CD14-positive monocyte (primary cell): ENCODE measurements at regions not wholly inside any gene's neighbourhood (a gene's known extent, or its start where the extent isn't known, plus 50 kb on each side); places are given as distances from the start of the nearest gene placed in this dataset.

Source experiments
- DNase-seq, 3 donors: peaks; one replicate each; pipeline ENCODE4 v3.0.0-alpha.2; 2011 to 2022
- H2AFZ ChIP-seq: 2 replicates; pipeline ENCODE4 v1.6.0; 2012; ENCODE audit warnings: mild to moderate bottlenecking, low read depth, low read length, inconsistent platforms; ENCODE audit not compliant: insufficient read depth, poor library complexity, severe bottlenecking
- H3K27ac ChIP-seq, 2 donors: 1 replicate in 1 of 2; 2 replicates in 1 of 2; pipeline ENCODE4 v1.5.1; 2012 to 2013; ENCODE audit warnings: low read length in 2 of 2, control low read depth in 1 of 2, inconsistent platforms in 1 of 2, low read depth in 1 of 2, mild to moderate bottlenecking in 1 of 2
- H3K27me3 ChIP-seq, 2 donors: one replicate each; pipeline versions ENCODE4 v1.6.0 to v1.6.1; 2011 to 2013; ENCODE audit warnings: low read length in 2 of 2; ENCODE audit not compliant: control insufficient read depth in 2 of 2, insufficient read depth in 2 of 2
- H3K36me3 ChIP-seq, 2 donors: replicated peaks in 1 of 2; 1 replicate in 1 of 2; 2 replicates in 1 of 2; pipeline versions ENCODE4 v1.5.1 to v1.6.1; 2012 to 2013; ENCODE audit warnings: low read length in 2 of 2, control low read depth in 1 of 2, inconsistent platforms in 1 of 2, mild to moderate bottlenecking in 1 of 2; ENCODE audit not compliant: insufficient read depth in 2 of 2, control insufficient read depth in 1 of 2
- H3K4me1 ChIP-seq, 2 donors: 1 replicate in 1 of 2; 2 replicates in 1 of 2; pipeline versions ENCODE4 v1.5.1 to v1.6.1; 2012 to 2013; ENCODE audit warnings: low read length in 2 of 2, control low read depth in 1 of 2, inconsistent platforms in 1 of 2, mild to moderate bottlenecking in 1 of 2, moderate library complexity in 1 of 2; ENCODE audit not compliant: insufficient read depth in 2 of 2, control insufficient read depth in 1 of 2
- H3K4me2 ChIP-seq: replicated peaks from 2 replicates; pipeline ENCODE3; 2012; ENCODE audit warnings: low read length, moderate library complexity, mild to moderate bottlenecking; ENCODE audit not compliant: poor library complexity, severe bottlenecking; ENCODE audit errors: extremely low read depth
- H3K4me3 ChIP-seq, 3 experiments: fragments of 200-600 bp in 1 of 3; sonication (generic) in 1 of 3; replicated peaks in 1 of 3; 1 replicate in 2 of 3; 2 replicates in 1 of 3; pipeline ENCODE4 v1.5.1; 2011 to 2013; ENCODE audit warnings: low read length in 3 of 3, mild to moderate bottlenecking in 3 of 3, control low read depth in 2 of 3, low read depth in 2 of 3, inconsistent platforms in 1 of 3, moderate library complexity in 1 of 3
- H3K79me2 ChIP-seq: 2 replicates; pipeline ENCODE4 v1.6.0; 2012; ENCODE audit warnings: mild to moderate bottlenecking, control low read depth, inconsistent platforms, low read length, moderate library complexity; ENCODE audit not compliant: insufficient read depth
- H3K9ac ChIP-seq: 2 replicates; pipeline ENCODE4 v1.6.0; 2017; ENCODE audit warnings: low read length, mild to moderate bottlenecking; ENCODE audit not compliant: insufficient read depth, poor library complexity, severe bottlenecking
- H3K9me3 ChIP-seq, 2 donors: replicated peaks in 1 of 2; 1 replicate in 1 of 2; 2 replicates in 1 of 2; pipeline versions ENCODE4 v1.5.1 to v1.6.1; 2012 to 2013; ENCODE audit warnings: low read length in 2 of 2, control low read depth in 1 of 2; ENCODE audit not compliant: control insufficient read depth in 1 of 2, insufficient read depth in 1 of 2
- H4K20me1 ChIP-seq: 2 replicates; pipeline ENCODE4 v1.6.0; 2012; ENCODE audit warnings: mild to moderate bottlenecking, low read length, control low read depth, moderate library complexity; ENCODE audit not compliant: insufficient read depth
- H3K27ac Mint-ChIP-seq, 7 donors: one replicate each; pipeline ENCODE4 v1.8.0; 2020; ENCODE audit warnings: mild to moderate bottlenecking in 7 of 7, mixed read lengths in 7 of 7, moderate library complexity in 6 of 7, inconsistent platforms in 2 of 7
- H3K27me3 Mint-ChIP-seq, 3 donors: one replicate each; pipeline ENCODE4 v1.8.0; 2021 to 2022; ENCODE audit warnings: low read depth in 3 of 3, mild to moderate bottlenecking in 3 of 3, mixed read lengths in 3 of 3, moderate library complexity in 3 of 3, inconsistent platforms in 1 of 3
- H3K36me3 Mint-ChIP-seq, 2 donors: one replicate each; pipeline ENCODE4 v1.8.0; 2020; ENCODE audit warnings: mixed read lengths in 2 of 2, inconsistent platforms in 1 of 2, mild to moderate bottlenecking in 1 of 2
- H3K4me1 Mint-ChIP-seq: one replicate; pipeline ENCODE4 v1.8.0; 2020; ENCODE audit warnings: mild to moderate bottlenecking, mixed read lengths
- H3K4me3 Mint-ChIP-seq, 2 donors: one replicate each; pipeline ENCODE4 v1.8.0; 2020; ENCODE audit warnings: mild to moderate bottlenecking in 2 of 2, mixed read lengths in 2 of 2, moderate library complexity in 1 of 2
- H3K9me3 Mint-ChIP-seq, 7 donors: one replicate each; pipeline ENCODE4 v1.8.0; 2020 to 2022; ENCODE audit warnings: mixed read lengths in 7 of 7, mild to moderate bottlenecking in 6 of 7, moderate library complexity in 6 of 7, inconsistent platforms in 2 of 7
- CTCF ChIP-seq: fragments of 200-600 bp; IDR thresholded peaks from one replicate; pipeline ENCODE4 v1.8.0; 2022; ENCODE audit warnings: antibody characterized with exemption, mild to moderate bottlenecking
- WGBS: methylation state at CpG from one replicate; pipeline ENCODE4 v1.1.5; 2013; ENCODE audit warnings: missing lambda C conversion rate; ENCODE audit not compliant: insufficient coverage; 5-methylcytosine and 5-hydroxymethylcytosine counted together
- intact Hi-C, 2 donors: fragments of 100-400 bp; cut with micrococcal nuclease; formaldehyde crosslinking; loops; one replicate each; pipeline versions ENCODE4 v1.15.0 to v1.15.1; 2023

- TF ChIP-seq CTCF = no peak
- DNase-seq = no peak
- Mint-ChIP-seq H3K27me3 (no peaks in the 10 kb centered on the region), H3K4me3 (no peak overlapping the region), H3K4me1 (no peaks in the 10 kb centered on the region), H3K36me3 (no peaks in the 10 kb centered on the region), H3K27ac (no peak overlapping the region), H3K9me3 (peaks cover 0 to 16% (median 8%) of the 10 kb centered on the region in 7 donors)
- Histone ChIP-seq H3K4me2 (no peak overlapping the region), H3K4me1 (no peaks in the 10 kb centered on the region), H2AFZ (no peak overlapping the region), H3K9ac (no peak overlapping the region), H3K27me3 (no peaks in the 10 kb centered on the region), H3K27ac (no peak overlapping the region), H3K36me3 (no peaks in the 10 kb centered on the region), H3K9me3 (peaks cover 3 to 5% of the 10 kb centered on the region in 2 donors), H3K4me3 (no peak overlapping the region), H4K20me1 (no peaks in the 10 kb centered on the region), H3K79me2 (no peaks in the 10 kb centered on the region)
- intact Hi-C loops = no loop called here
- 82% methylated on average over 2 of the region's 4 CpGs for WGBS
These were observed 805.2 kb downstream of the GALC start for GRCh38 chr14:87187786-87188185.

DNA sequence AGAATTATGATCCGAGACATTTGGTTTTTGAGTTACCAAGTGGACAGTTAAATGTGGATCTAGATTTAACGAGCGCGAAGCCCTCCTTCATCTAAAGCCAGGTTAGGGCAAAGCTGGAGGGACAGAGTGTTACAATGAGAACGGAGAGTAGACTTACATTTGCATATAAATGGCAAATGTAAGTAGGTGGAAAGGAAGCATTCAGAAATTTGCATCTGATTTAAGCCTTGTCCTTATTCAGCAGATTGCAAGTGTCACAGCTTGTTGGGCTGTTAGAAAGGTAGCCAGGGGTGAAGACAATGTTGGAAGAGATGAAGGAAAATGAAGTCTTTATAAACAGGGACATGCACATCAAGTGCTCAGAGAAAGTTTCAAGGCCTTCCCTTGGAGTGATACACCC is 806.2 kb downstream of the GALC start:
- H3K9me3 Mint-ChIP-seq = peaks cover 0 to 16% (median 9%) of the 10 kb centered on the region in 7 donors
- no peaks in the 10 kb centered on the region for H3K4me1 ChIP-seq
- H3K36me3 ChIP-seq = no peaks in the 10 kb centered on the region
- H3K27ac Mint-ChIP-seq = no peak overlapping the region
- peaks cover 3 to 5% of the 10 kb centered on the region in 2 donors for H3K9me3 ChIP-seq
- H3K27me3 ChIP-seq = no peaks in the 10 kb centered on the region
- H3K27me3 Mint-ChIP-seq = no peaks in the 10 kb centered on the region
- intact Hi-C loops = no loop called here
- H3K4me3 Mint-ChIP-seq = no peak overlapping the region
- H3K9ac ChIP-seq = no peak overlapping the region
- H3K4me2 ChIP-seq = no peak overlapping the region
- no peak overlapping the region for H2AFZ ChIP-seq
- no peaks in the 10 kb centered on the region for H3K36me3 Mint-ChIP-seq
- WGBS = 56% methylated on average over 4 of the region's 5 CpGs
- TF ChIP-seq CTCF = no peak
- no peak for DNase-seq
- H3K4me1 Mint-ChIP-seq = no peaks in the 10 kb centered on the region
- no peak overlapping the region for H3K4me3 ChIP-seq
- H3K27ac ChIP-seq = no peak overlapping the region
- no peaks in the 10 kb centered on the region for H3K79me2 ChIP-seq
- no peaks in the 10 kb centered on the region for H4K20me1 ChIP-seq
